Endothelial cell (in vitro differentiated cells): ENCODE measurements at regions not wholly inside any gene's neighbourhood (a gene's known extent, or its start where the extent isn't known, plus 50 kb on each side); places are given as distances from the start of the nearest gene placed in this dataset.

Experiments
- DNase-seq: peaks from one replicate; pipeline ENCODE4 v3.0.0; 2021; ENCODE audit warnings: low spot score
- H3K27ac Mint-ChIP-seq: one replicate; pipeline ENCODE4 v1.8.0; 2021; ENCODE audit warnings: mixed read lengths, inconsistent platforms; ENCODE audit not compliant: unreplicated experiment
- H3K27me3 Mint-ChIP-seq: one replicate; pipeline ENCODE4 v1.8.0; 2021; ENCODE audit warnings: mild to moderate bottlenecking, moderate library complexity, mixed read lengths, inconsistent platforms; ENCODE audit not compliant: unreplicated experiment
- H3K36me3 Mint-ChIP-seq: one replicate; pipeline ENCODE4 v1.8.0; 2021; ENCODE audit warnings: mild to moderate bottlenecking, low read depth, mixed read lengths, inconsistent platforms; ENCODE audit not compliant: unreplicated experiment
- H3K4me1 Mint-ChIP-seq: one replicate; pipeline ENCODE4 v1.8.0; 2021; ENCODE audit warnings: mild to moderate bottlenecking, mixed read lengths, inconsistent platforms; ENCODE audit not compliant: unreplicated experiment
- H3K4me3 Mint-ChIP-seq: one replicate; pipeline ENCODE4 v1.8.0; 2021; ENCODE audit warnings: mild to moderate bottlenecking, mixed read lengths, inconsistent platforms; ENCODE audit not compliant: unreplicated experiment
- H3K9me3 Mint-ChIP-seq: one replicate; pipeline ENCODE4 v1.8.0; 2021; ENCODE audit warnings: mixed read lengths, inconsistent platforms; ENCODE audit not compliant: unreplicated experiment
- TF ChIP-seq, protein P1 (sequence below): fragments of 200-600 bp; sonication (generic); IDR thresholded peaks from one replicate; pipeline ENCODE4 v1.5.0; 2021; ENCODE audit warnings: antibody characterized with exemption; ENCODE audit not compliant: unreplicated experiment

DNA sequence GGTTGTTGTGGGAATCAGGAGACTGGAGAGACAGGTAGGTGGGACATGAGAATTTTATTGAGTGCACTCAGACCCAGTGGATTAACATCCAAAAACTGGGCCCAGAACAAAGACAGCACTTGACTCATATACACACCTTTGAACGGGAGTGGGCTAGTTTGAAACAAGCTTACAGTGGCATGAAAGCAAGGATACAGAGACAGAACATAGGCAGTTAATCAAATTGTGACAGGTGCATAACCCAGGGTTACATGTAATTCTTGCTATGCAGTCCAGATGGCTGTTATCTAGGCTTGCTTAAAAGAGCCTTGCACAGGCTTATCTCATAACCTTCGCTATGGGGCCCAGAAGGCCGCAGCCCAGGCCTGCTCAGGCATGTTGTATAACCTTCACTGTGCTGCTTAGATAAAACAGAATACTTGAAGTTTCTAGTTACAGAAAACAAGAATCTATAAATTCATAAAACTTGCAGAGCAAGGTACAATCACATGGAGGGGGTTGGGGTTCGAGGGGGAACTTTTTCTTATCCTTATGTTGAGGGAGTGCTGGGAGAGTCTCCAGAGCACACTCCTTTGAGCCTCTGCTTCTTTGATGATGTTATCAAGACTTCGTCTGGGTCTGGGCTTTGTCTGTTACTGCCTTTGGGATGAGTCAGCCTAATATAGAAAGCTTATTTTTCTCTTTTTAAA lies 81.7 kb downstream of the TNFAIP2 start:
- no peak overlapping the region for H3K4me3 Mint-ChIP-seq

DNA sequence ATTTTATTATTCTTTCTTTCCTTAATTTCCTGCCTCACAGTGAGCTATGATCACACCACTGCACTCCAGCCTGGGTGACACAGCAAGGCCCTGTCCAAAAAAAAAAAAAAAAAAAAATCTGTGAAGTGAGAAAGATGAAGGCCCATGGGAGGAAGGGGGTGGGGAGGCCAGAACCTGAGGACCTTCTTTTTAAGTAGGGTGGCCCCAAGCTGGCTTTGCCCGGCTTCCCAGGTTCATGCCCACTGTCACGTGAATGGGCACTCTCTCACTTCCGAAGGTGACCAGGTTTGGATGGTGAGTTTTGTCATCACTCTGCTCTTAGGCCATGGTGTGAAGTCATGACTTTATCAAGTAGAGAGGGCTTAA lies 82.3 kb downstream of the TNFAIP2 start:
- TF ChIP-seq, protein P1, sequence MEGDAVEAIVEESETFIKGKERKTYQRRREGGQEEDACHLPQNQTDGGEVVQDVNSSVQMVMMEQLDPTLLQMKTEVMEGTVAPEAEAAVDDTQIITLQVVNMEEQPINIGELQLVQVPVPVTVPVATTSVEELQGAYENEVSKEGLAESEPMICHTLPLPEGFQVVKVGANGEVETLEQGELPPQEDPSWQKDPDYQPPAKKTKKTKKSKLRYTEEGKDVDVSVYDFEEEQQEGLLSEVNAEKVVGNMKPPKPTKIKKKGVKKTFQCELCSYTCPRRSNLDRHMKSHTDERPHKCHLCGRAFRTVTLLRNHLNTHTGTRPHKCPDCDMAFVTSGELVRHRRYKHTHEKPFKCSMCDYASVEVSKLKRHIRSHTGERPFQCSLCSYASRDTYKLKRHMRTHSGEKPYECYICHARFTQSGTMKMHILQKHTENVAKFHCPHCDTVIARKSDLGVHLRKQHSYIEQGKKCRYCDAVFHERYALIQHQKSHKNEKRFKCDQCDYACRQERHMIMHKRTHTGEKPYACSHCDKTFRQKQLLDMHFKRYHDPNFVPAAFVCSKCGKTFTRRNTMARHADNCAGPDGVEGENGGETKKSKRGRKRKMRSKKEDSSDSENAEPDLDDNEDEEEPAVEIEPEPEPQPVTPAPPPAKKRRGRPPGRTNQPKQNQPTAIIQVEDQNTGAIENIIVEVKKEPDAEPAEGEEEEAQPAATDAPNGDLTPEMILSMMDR: no peak
- no peak overlapping the region for H3K4me3 Mint-ChIP-seq
- H3K27me3 Mint-ChIP-seq: peaks cover 5% of the 10 kb centered on the region
- H3K27ac Mint-ChIP-seq: no peak overlapping the region
- no peak for DNase-seq
- peaks cover 4% of the 10 kb centered on the region for H3K36me3 Mint-ChIP-seq
- H3K9me3 Mint-ChIP-seq: peaks cover 6% of the 10 kb centered on the region
- H3K4me1 Mint-ChIP-seq: no peaks in the 10 kb centered on the region

More for the DNA sequence above, 81.7 kb downstream of the TNFAIP2 start:
- H3K27me3 Mint-ChIP-seq: peaks cover 5% of the 10 kb centered on the region
- no peak overlapping the region for H3K27ac Mint-ChIP-seq
- TF ChIP-seq, protein P1: no peak
- DNase-seq: no peak
- peaks cover 4% of the 10 kb centered on the region for H3K36me3 Mint-ChIP-seq
- H3K4me1 Mint-ChIP-seq: no peaks in the 10 kb centered on the region
- peaks cover 6% of the 10 kb centered on the region for H3K9me3 Mint-ChIP-seq

DNA sequence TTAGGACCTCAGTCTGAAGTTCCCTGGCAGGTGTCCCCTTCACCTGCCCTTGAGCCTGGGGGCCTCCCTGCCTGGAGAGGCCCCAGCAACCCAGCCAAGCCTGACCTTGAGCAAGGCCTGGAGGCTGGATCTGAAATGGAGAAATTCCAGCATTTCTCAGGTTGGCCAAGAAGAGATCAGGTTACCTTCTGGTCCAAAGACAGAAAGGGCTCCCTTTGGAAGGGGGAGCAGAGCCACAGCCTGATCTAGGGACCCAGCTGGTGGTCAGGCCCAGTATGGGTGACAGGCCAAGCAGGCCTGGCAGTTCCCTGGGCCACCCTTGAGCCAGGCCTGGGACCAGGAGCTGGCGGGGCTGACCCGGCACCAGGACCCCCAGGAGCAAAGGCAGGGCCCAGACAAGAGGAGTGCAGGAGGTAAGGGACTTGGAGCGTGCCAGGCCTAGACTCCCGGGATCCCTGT lies 82.8 kb downstream of the TNFAIP2 start:
- peaks cover 6% of the 10 kb centered on the region for H3K9me3 Mint-ChIP-seq
- no peak overlapping the region for H3K4me3 Mint-ChIP-seq
- H3K27ac Mint-ChIP-seq: no peak overlapping the region
- peaks cover 5% of the 10 kb centered on the region for H3K27me3 Mint-ChIP-seq
- H3K4me1 Mint-ChIP-seq: no peaks in the 10 kb centered on the region
- TF ChIP-seq, protein P1: no peak
- H3K36me3 Mint-ChIP-seq: peaks cover 4% of the 10 kb centered on the region
- no peak for DNase-seq

DNA sequence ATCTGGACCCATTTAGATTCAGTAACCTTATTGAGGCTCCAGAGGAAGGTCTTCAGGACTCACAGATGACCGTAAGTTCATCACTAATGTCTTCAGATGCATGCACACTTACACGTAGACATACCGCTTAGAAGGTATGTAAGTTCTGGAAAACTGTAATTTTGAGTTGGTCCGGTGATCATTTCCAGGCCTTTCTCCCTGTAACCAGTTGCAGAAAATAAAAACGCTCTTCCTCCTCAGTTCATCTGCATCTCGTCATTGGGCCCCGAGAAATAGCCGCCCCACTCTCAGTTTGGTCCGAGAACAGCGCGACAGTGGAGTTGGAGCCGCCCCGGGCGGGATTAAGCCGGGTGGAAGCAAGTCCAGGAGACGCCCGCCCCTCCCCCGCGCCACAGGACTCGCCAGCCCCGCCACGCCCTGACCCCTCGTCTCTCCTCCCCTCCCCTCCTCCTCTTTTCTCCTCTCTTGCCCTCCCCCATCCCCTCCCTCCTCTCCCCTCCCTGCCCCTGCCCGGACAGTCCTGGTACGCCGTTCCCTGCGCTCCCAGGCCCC lies 83.7 kb downstream of the TNFAIP2 start:
- Mint-ChIP-seq H3K4me3 (no peak overlapping the region), H3K36me3 (no peaks in the 10 kb centered on the region), H3K27ac (no peak overlapping the region), H3K27me3 (peaks cover 5% of the 10 kb centered on the region), H3K9me3 (peaks cover 6% of the 10 kb centered on the region), H3K4me1 (no peaks in the 10 kb centered on the region)
- no peak for DNase-seq
- TF ChIP-seq, protein P1: no peak

DNA sequence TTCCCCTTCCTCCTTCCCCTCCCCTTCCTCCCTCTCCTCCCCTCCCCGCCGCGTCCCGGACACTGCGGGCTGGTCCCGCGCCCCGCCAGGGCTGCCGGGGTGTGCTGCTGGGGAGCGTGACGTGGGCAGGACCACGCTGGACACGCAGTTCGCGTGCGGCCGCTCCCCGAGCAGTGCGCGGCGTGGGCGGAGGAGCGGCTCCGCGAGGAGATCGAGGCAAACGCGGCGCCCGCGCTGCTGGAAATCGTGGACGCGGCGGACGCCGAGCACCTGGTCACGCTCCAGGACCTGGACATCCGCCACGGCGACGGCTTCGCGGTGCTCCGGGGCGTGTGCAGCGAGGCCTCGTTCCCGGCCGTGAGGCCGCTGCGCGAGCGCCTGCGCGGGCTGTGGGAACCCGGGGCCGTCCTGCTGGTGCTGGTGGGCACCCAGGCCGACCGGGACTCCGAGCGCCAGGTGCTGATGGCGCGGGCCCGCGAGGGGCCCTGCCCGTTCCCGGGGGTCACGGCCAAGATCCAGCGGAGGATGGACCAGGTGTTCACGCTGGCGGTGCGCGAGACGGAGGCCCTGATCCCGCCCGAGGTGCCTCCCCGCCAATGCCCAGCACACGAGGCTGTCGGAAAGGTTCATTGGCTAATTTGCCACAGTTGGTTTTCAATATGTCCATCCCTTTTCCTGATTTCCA lies 84.3 kb downstream of the TNFAIP2 start:
- H3K27me3 Mint-ChIP-seq: peaks cover 5% of the 10 kb centered on the region
- H3K27ac Mint-ChIP-seq: no peak overlapping the region
- H3K4me1 Mint-ChIP-seq: no peaks in the 10 kb centered on the region
- H3K36me3 Mint-ChIP-seq: no peaks in the 10 kb centered on the region
- H3K9me3 Mint-ChIP-seq: peaks cover 6% of the 10 kb centered on the region
- H3K4me3 Mint-ChIP-seq: peak overlapping the region; percentile 75
- TF ChIP-seq, protein P1: no peak
- peak; percentile 13 for DNase-seq
